OCI-LY1 (cell line): ENCODE measurements at regions not wholly inside any gene's neighbourhood (a gene's known extent, or its start where the extent isn't known, plus 50 kb on each side); places are given as distances from the start of the nearest gene placed in this dataset.

ENCODE experiments used
- H2AFZ ChIP-seq: fragments of 200-600 bp; sonication (generic), shearing (Covaris generic); 2 replicates; pipeline ENCODE4 v1.6.0; 2014; ENCODE audit warnings: antibody characterized with exemption, mild to moderate bottlenecking, low read length
- H3F3A ChIP-seq: fragments of 200-600 bp; sonication (generic), shearing (Covaris generic); 2 replicates; pipeline ENCODE4 v1.6.0; 2014; ENCODE audit warnings: mild to moderate bottlenecking, antibody characterized with exemption, low read length, moderate library complexity; ENCODE audit not compliant: insufficient read depth
- H3K27ac ChIP-seq: fragments of 200-600 bp; sonication (generic); 2 replicates; pipeline ENCODE4 v1.5.1; 2014; ENCODE audit warnings: low read length, mixed run types, mild to moderate bottlenecking, low read depth; ENCODE audit not compliant: poor library complexity, severe bottlenecking
- H3K27me3 ChIP-seq: fragments of 200-600 bp; sonication (generic); 2 replicates; pipeline ENCODE4 v1.6.0; 2014; ENCODE audit warnings: antibody characterized with exemption, mild to moderate bottlenecking, low read length, moderate library complexity; ENCODE audit not compliant: insufficient read depth
- H3K36me3 ChIP-seq: fragments of 200-600 bp; sonication (generic); 2 replicates; pipeline ENCODE4 v1.6.1; 2014; ENCODE audit warnings: mild to moderate bottlenecking, antibody characterized with exemption, low read length, moderate library complexity, mixed read lengths; ENCODE audit not compliant: insufficient read depth
- H3K4me1 ChIP-seq: fragments of 200-600 bp; sonication (generic); 2 replicates; pipeline ENCODE4 v1.5.1; 2014; ENCODE audit warnings: mild to moderate bottlenecking, low read length, moderate library complexity; ENCODE audit not compliant: insufficient read depth, severe bottlenecking
- H3K4me2 ChIP-seq: fragments of 200-600 bp; sonication (generic), shearing (Covaris generic); 2 replicates; pipeline ENCODE4 v1.6.1; 2014; ENCODE audit warnings: low read length
- H3K4me3 ChIP-seq: fragments of 200-600 bp; sonication (generic); 2 replicates; pipeline ENCODE4 v1.5.1; 2014; ENCODE audit warnings: low read length, low read depth, mild to moderate bottlenecking, mixed read lengths; ENCODE audit not compliant: poor library complexity, severe bottlenecking
- H3K79me2 ChIP-seq: fragments of 200-600 bp; shearing (Covaris generic); 2 replicates; pipeline ENCODE4 v1.6.1; 2016; ENCODE audit warnings: mixed run types, low read length, mixed read lengths; ENCODE audit not compliant: insufficient read depth
- H3K9ac ChIP-seq: fragments of 200-600 bp; sonication (generic), shearing (Covaris generic); 2 replicates; pipeline ENCODE4 v1.6.1; 2014; ENCODE audit warnings: mild to moderate bottlenecking, low read length, mixed read lengths
- H3K9me2 ChIP-seq: fragments of 200-600 bp; sonication (generic), shearing (Covaris generic); 2 replicates; pipeline ENCODE4 v1.6.1; 2014; ENCODE audit warnings: low read depth, mild to moderate bottlenecking, low read length, mixed read lengths
- H3K9me3 ChIP-seq: fragments of 200-600 bp; shearing (Covaris generic); 2 replicates; pipeline ENCODE4 v1.6.1; 2014; ENCODE audit warnings: low read length, mixed read lengths
- H4K20me1 ChIP-seq: fragments of 200-600 bp; sonication (generic), shearing (Covaris generic); 2 replicates; pipeline ENCODE4 v1.6.0; 2016; ENCODE audit warnings: mild to moderate bottlenecking, low read length; ENCODE audit not compliant: insufficient read depth
- EZH2 ChIP-seq: fragments of 200-600 bp; sonication (generic), shearing (Covaris generic); IDR thresholded peaks from 2 replicates; pipeline ENCODE4 v1.8.0; 2017; ENCODE audit warnings: borderline replicate concordance, mixed run types, mild to moderate bottlenecking, antibody characterized with exemption, low read length, moderate library complexity, mixed read lengths
- TF ChIP-seq, protein P1 (sequence below): fragments of 200-600 bp; sonication (generic), shearing (Covaris generic); IDR thresholded peaks from 2 replicates; pipeline ENCODE4 v1.5.1; 2017; ENCODE audit warnings: mild to moderate bottlenecking, antibody characterized with exemption, low read length, moderate library complexity, mixed read lengths

DNA sequence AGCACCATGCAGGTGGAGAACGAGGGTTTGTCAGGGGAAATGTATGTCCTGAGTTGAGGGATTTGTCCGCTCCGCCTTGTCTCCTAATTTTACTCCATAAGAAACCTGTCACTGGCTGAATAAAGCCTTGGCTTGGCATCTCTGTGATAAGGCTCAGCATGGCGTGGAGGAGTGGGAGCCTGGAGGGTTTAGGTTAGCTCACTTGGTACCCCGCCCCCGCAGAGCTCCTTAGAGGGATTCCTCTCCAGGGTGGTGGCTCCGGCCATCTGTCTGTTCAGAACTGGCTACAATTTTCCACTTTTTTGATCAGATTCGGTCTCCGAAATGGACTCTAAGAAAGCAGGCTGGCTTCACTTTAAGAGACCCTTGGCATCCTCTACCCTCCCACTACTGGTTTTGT lies 192.2 kb upstream of the SYNDIG1 start:
- H3K79me2 ChIP-seq: no peaks in the 10 kb centered on the region
- no peak overlapping the region for H2AFZ ChIP-seq
- no peaks in the 10 kb centered on the region for H3K4me1 ChIP-seq
- no peak overlapping the region for H3K4me2 ChIP-seq
- no peaks in the 10 kb centered on the region for H4K20me1 ChIP-seq
- no peaks in the 10 kb centered on the region for H3K9me2 ChIP-seq
- TF ChIP-seq, protein P1, sequence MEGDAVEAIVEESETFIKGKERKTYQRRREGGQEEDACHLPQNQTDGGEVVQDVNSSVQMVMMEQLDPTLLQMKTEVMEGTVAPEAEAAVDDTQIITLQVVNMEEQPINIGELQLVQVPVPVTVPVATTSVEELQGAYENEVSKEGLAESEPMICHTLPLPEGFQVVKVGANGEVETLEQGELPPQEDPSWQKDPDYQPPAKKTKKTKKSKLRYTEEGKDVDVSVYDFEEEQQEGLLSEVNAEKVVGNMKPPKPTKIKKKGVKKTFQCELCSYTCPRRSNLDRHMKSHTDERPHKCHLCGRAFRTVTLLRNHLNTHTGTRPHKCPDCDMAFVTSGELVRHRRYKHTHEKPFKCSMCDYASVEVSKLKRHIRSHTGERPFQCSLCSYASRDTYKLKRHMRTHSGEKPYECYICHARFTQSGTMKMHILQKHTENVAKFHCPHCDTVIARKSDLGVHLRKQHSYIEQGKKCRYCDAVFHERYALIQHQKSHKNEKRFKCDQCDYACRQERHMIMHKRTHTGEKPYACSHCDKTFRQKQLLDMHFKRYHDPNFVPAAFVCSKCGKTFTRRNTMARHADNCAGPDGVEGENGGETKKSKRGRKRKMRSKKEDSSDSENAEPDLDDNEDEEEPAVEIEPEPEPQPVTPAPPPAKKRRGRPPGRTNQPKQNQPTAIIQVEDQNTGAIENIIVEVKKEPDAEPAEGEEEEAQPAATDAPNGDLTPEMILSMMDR: no peak
- no peak for TF ChIP-seq EZH2
- no peaks in the 10 kb centered on the region for H3F3A ChIP-seq
- H3K36me3 ChIP-seq: no peaks in the 10 kb centered on the region
- H3K4me3 ChIP-seq: no peak overlapping the region
- no peak overlapping the region for H3K9ac ChIP-seq
- no peaks in the 10 kb centered on the region for H3K27me3 ChIP-seq
- H3K9me3 ChIP-seq: no peaks in the 10 kb centered on the region
- no peak overlapping the region for H3K27ac ChIP-seq

DNA sequence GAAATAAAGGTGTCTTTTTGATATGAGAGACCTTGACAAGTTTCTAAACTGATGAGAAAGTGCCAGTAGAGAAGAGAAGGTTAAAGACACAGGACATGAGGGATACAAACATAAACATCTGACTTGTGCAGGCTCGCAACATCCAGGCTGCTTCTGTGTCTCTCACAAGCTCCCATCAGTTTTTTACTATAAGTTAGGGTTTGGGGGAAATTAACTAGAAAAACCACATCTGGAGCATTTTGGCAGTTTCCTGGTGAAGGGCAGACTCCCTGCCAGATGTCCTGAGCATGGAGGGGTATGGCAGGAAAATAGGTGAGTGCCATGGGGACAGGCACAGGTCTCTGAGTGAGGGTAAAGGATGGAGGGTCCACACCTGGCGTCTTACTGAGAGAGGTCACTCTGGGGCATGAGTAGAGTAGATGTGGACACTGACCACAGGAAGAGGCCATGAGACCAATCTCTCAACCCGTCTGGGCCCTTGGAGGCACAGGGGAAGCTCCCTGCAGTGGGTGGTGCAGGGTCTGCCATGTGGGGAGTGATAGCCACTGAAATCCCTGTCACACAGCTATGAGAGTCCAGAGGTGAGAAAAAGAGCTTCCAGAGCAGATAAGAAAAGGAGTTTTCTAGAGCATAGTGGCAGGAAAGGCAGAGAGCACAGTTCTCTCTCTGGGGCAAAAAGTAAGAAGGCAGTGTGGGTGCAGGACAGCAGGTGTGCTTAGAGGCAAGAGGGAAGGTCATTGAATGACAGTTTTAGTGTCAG lies 193.3 kb upstream of the SYNDIG1 start:
- TF ChIP-seq, protein P1: no peak
- no peak for TF ChIP-seq EZH2
- Histone ChIP-seq H4K20me1 (no peaks in the 10 kb centered on the region), H3K36me3 (no peaks in the 10 kb centered on the region), H3K9ac (no peak overlapping the region), H3K27ac (no peak overlapping the region), H3K79me2 (no peaks in the 10 kb centered on the region), H3K27me3 (no peaks in the 10 kb centered on the region), H3K4me1 (no peaks in the 10 kb centered on the region), H2AFZ (no peak overlapping the region), H3K4me3 (no peak overlapping the region), H3K9me2 (no peaks in the 10 kb centered on the region), H3K4me2 (no peak overlapping the region), H3F3A (no peaks in the 10 kb centered on the region), H3K9me3 (no peaks in the 10 kb centered on the region)

DNA sequence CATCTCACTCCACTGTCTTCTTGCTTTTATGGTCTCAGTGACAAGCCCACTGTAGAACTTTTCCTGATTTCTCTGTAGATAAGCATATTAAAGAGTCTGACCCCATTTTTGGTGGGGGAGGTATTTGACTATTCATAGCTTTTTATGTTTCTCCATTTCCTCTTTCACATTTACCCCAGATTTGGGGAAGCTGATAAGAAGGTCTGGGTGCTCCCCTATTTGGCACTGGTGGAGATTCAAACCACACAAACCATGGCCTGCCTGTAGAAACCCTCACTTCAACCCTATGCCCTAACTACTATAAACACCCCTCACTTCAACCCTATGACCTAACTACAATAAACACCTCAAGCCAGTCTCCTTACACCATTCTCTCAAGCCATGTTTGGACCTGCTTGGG lies 196.2 kb upstream of the SYNDIG1 start:
- Histone ChIP-seq H3K4me2 (no peak overlapping the region), H3F3A (no peaks in the 10 kb centered on the region), H3K9me3 (no peaks in the 10 kb centered on the region), H3K4me1 (no peaks in the 10 kb centered on the region), H3K9ac (no peak overlapping the region), H3K79me2 (no peaks in the 10 kb centered on the region), H2AFZ (no peak overlapping the region), H4K20me1 (no peaks in the 10 kb centered on the region), H3K27me3 (no peaks in the 10 kb centered on the region), H3K9me2 (no peaks in the 10 kb centered on the region), H3K4me3 (no peak overlapping the region), H3K36me3 (no peaks in the 10 kb centered on the region), H3K27ac (no peak overlapping the region)
- TF ChIP-seq, protein P1: no peak
- TF ChIP-seq EZH2: no peak
